ENCODE measurements at regions not wholly inside any gene's neighbourhood (a gene's known extent, or its start where the extent isn't known, plus 50 kb on each side); places are given as distances from the start of the nearest gene placed in this dataset.

GRCh38 chr2:128578406-128579390, 260.0 kb upstream of the HS6ST1 start:
- DNase-seq (ENCODE audit: low read depth): no peak

GRCh38 chr2:128579825-128580224, 261.2 kb upstream of the HS6ST1 start:
- no peak for DNase-seq (ENCODE audit: low read depth)

- DNase-seq (ENCODE audit: low read depth): no peak
Measured at GRCh38 chr2:128580988-128581848, 262.6 kb upstream of the HS6ST1 start.

GRCh38 chr2:128581849-128582244, 263.2 kb upstream of the HS6ST1 start:
- DNase-seq (ENCODE audit: low read depth): no peak

- DNase-seq (ENCODE audit: low read depth): no peak
Measured at GRCh38 chr2:128584296-128584890, 265.7 kb upstream of the HS6ST1 start.

GRCh38 chr2:128585706-128586105, 267.0 kb upstream of the HS6ST1 start:
- no peak for DNase-seq (ENCODE audit: low read depth)

GRCh38 chr2:128589681-128590080, 271.0 kb upstream of the HS6ST1 start:
- no peak for DNase-seq (ENCODE audit: low read depth)

GRCh38 chr2:128590309-128591021, 271.8 kb upstream of the HS6ST1 start:
- no peak for DNase-seq (ENCODE audit: low read depth)

GRCh38 chr2:128591022-128591860, 272.6 kb upstream of the HS6ST1 start:
- no peak for DNase-seq (ENCODE audit: low read depth)

- no peak for DNase-seq (ENCODE audit: low read depth)
Measured at GRCh38 chr2:128591861-128592822, 273.5 kb upstream of the HS6ST1 start.

- no peak for DNase-seq (ENCODE audit: low read depth)
Measured at GRCh38 chr2:128593518-128593878, 274.8 kb upstream of the HS6ST1 start.

GRCh38 chr2:128593879-128594650, 275.4 kb upstream of the HS6ST1 start:
- DNase-seq (ENCODE audit: low read depth): no peak

GRCh38 chr2:128594651-128594910, 275.9 kb upstream of the HS6ST1 start:
- no peak for DNase-seq (ENCODE audit: low read depth)

GRCh38 chr2:128594953-128595677, 276.4 kb upstream of the HS6ST1 start:
- no peak for DNase-seq (ENCODE audit: low read depth)

- no peak for DNase-seq (ENCODE audit: low read depth)
Measured at GRCh38 chr2:128595763-128596395, 277.2 kb upstream of the HS6ST1 start.

- DNase-seq (ENCODE audit: low read depth): no peak
Measured at GRCh38 chr2:128596396-128597120, 277.9 kb upstream of the HS6ST1 start.

GRCh38 chr2:128597121-128597762, 278.6 kb upstream of the HS6ST1 start:
- DNase-seq (ENCODE audit: low read depth): no peak

Data from stimulated activated CD8-positive, alpha-beta memory T cell treated with anti-CD3 and anti-CD28 coated beads, Interleukin-4, amount 100 ng/mL, for 24 hours (primary cell).